H1 (cell line): ENCODE measurements at regions not wholly inside any gene's neighbourhood (a gene's known extent, or its start where the extent isn't known, plus 50 kb on each side); places are given as distances from the start of the nearest gene placed in this dataset.

ENCODE experiments used
- CTCF ChIA-PET: fragments of 300-600 bp; sonication (Branson Sonifier 250); formaldehyde crosslinking; loops from one replicate; lab custom pipeline; 2021; ENCODE audit not compliant: partially characterized antibody; lab: Charles Lee
- POLR2A ChIA-PET: fragments of 300-600 bp; sonication (Branson Sonifier 250); formaldehyde crosslinking; loops from one replicate; lab custom pipeline; 2021; ENCODE audit warnings: inconsistent platforms; ENCODE audit not compliant: partially characterized antibody; lab: Charles Lee
- DNase-seq, 2 experiments: peaks; one replicate each; pipeline versions ENCODE4 v3.0.0 to v3.0.0-alpha.2; 2010 to 2022; ENCODE audit warnings: low spot score in 2 of 2, low read depth in 1 of 2, mixed read lengths in 1 of 2
- FAIRE-seq: peaks from 2 replicates; lab custom pipeline; 2011; peaks lifted over from hg19 to GRCh38; lab: Jason Lieb, UNC
- H2AFZ ChIP-seq: 2 replicates; pipeline ENCODE4 v1.8.1; 2012; ENCODE audit warnings: low read length, inconsistent platforms
- H2AK5ac ChIP-seq: 2 replicates; pipeline ENCODE4 v1.6.1; 2013; ENCODE audit warnings: low read depth, low read length
- H2BK120ac ChIP-seq: replicated peaks from 2 replicates; pipeline ENCODE3; 2013; ENCODE audit warnings: low read depth, low read length, inconsistent platforms
- H2BK12ac ChIP-seq: 2 replicates; pipeline ENCODE4 v1.6.1; 2013; ENCODE audit warnings: low read depth, low read length
- H2BK15ac ChIP-seq: 2 replicates; pipeline ENCODE4 v1.6.1; 2013; ENCODE audit warnings: low read length
- H2BK20ac ChIP-seq: 2 replicates; pipeline ENCODE4 v1.6.1; 2013; ENCODE audit warnings: low read length
- H2BK5ac ChIP-seq: 2 replicates; pipeline ENCODE4 v1.6.1; 2013; ENCODE audit warnings: low read depth, low read length
- H3K14ac ChIP-seq: 2 replicates; pipeline ENCODE4 v1.6.1; 2013; ENCODE audit warnings: inconsistent platforms; ENCODE audit not compliant: insufficient read length
- H3K18ac ChIP-seq: 2 replicates; pipeline ENCODE4 v1.6.1; 2013; ENCODE audit warnings: low read length; ENCODE audit errors: extremely low read depth
- H3K23ac ChIP-seq: 2 replicates; pipeline ENCODE4 v1.6.1; 2013; ENCODE audit warnings: inconsistent platforms; ENCODE audit not compliant: insufficient read length
- H3K23me2 ChIP-seq: 2 replicates; pipeline ENCODE4 v1.6.1; 2013; ENCODE audit warnings: low read depth, low read length
- H3K27ac ChIP-seq: 2 replicates; pipeline ENCODE4 v1.6.1; 2011; ENCODE audit warnings: low read depth, low read length, inconsistent platforms
- H3K27me3 ChIP-seq, 4 experiments: replicated peaks in 1 of 4; 1 replicate in 1 of 4; 2 replicates in 3 of 4; pipeline versions ENCODE4 v1.6.1 to v1.8.1; 2011 to 2013; ENCODE audit warnings: low read length in 3 of 4, mild to moderate bottlenecking in 3 of 4, inconsistent platforms in 2 of 4, mixed read lengths in 2 of 4, moderate library complexity in 1 of 4; ENCODE audit not compliant: control insufficient read depth in 3 of 4, insufficient read depth in 3 of 4; ENCODE audit errors: extremely low read depth in 1 of 4
- H3K36me3 ChIP-seq, 4 experiments: 2 replicates each; pipeline versions ENCODE4 v1.6.1 to v1.8.1; 2011 to 2013; ENCODE audit warnings: mild to moderate bottlenecking in 4 of 4, low read length in 3 of 4, moderate library complexity in 2 of 4, control low read depth in 1 of 4, inconsistent platforms in 1 of 4; ENCODE audit not compliant: insufficient read depth in 4 of 4, control insufficient read depth in 2 of 4
- H3K4ac ChIP-seq: replicated peaks from 2 replicates; pipeline ENCODE3; 2013; ENCODE audit warnings: low read length, low read depth, mixed read lengths, inconsistent platforms; ENCODE audit not compliant: insufficient read length
- H3K4me1 ChIP-seq, 4 experiments: replicated peaks in 1 of 4; 1 replicate in 1 of 4; 2 replicates in 3 of 4; pipeline versions ENCODE4 v1.6.1 to v1.8.1; 2011 to 2013; ENCODE audit warnings: low read length in 3 of 4, inconsistent platforms in 2 of 4, mixed read lengths in 1 of 4; ENCODE audit not compliant: insufficient read depth in 4 of 4, control insufficient read depth in 3 of 4
- H3K4me2 ChIP-seq, 2 experiments: 2 replicates each; pipeline versions ENCODE4 v1.6.1 to v1.8.1; 2011 to 2013; ENCODE audit warnings: low read depth in 2 of 2, low read length in 2 of 2, control low read depth in 1 of 2, inconsistent platforms in 1 of 2, mild to moderate bottlenecking in 1 of 2; ENCODE audit not compliant: insufficient read depth in 1 of 2
- H3K4me3 ChIP-seq, 4 experiments: fragments of 200-600, 300-600 bp in 1 of 4; sonication (generic), shearing (Covaris generic), sonication (Bioruptor Twin) in 1 of 4; 2 replicates each; pipeline versions ENCODE4 v1.5.1 to v1.8.1; 2011 to 2016; ENCODE audit warnings: low read length in 4 of 4, low read depth in 3 of 4, control low read depth in 2 of 4, inconsistent platforms in 2 of 4, mild to moderate bottlenecking in 2 of 4, mixed read lengths in 1 of 4, moderate library complexity in 1 of 4; ENCODE audit not compliant: insufficient read depth in 2 of 4; ENCODE audit errors: extremely low read depth in 1 of 4
- H3K56ac ChIP-seq: replicated peaks from 2 replicates; pipeline ENCODE3; 2013; ENCODE audit warnings: low read depth, mild to moderate bottlenecking, mixed read lengths, low read length, inconsistent platforms; ENCODE audit not compliant: insufficient read length
- H3K79me1 ChIP-seq: 2 replicates; pipeline ENCODE4 v1.6.1; 2013; ENCODE audit warnings: low read depth, low read length, control low read depth
- H3K79me2 ChIP-seq, 2 experiments: 2 replicates each; pipeline versions ENCODE4 v1.6.1 to v1.8.1; 2012 to 2013; ENCODE audit warnings: low read length in 2 of 2, mild to moderate bottlenecking in 2 of 2, inconsistent platforms in 1 of 2; ENCODE audit not compliant: insufficient read depth in 2 of 2, control insufficient read depth in 1 of 2
- H3K9ac ChIP-seq, 4 experiments: replicated peaks in 1 of 4; 1 replicate in 1 of 4; 2 replicates in 3 of 4; pipeline versions ENCODE4 v1.6.1 to v1.8.1; 2011 to 2013; ENCODE audit warnings: low read depth in 3 of 4, low read length in 3 of 4, control low read depth in 2 of 4, mild to moderate bottlenecking in 2 of 4, moderate library complexity in 2 of 4, inconsistent platforms in 1 of 4; ENCODE audit errors: extremely low read depth in 1 of 4
- H3K9me3 ChIP-seq, 2 experiments: 2 replicates each; pipeline versions ENCODE4 v1.6.1 to v1.8.1; 2012 to 2013; ENCODE audit warnings: mild to moderate bottlenecking in 2 of 2, moderate library complexity in 2 of 2, control low read depth in 1 of 2, inconsistent platforms in 1 of 2, low read depth in 1 of 2, low read length in 1 of 2, mixed read lengths in 1 of 2; ENCODE audit not compliant: insufficient read depth in 2 of 2
- H4K20me1 ChIP-seq, 2 experiments: replicated peaks in 1 of 2; 2 replicates each; pipeline versions ENCODE3 to v1.8.1; 2011 to 2013; ENCODE audit warnings: inconsistent platforms in 2 of 2, low read length in 2 of 2, mild to moderate bottlenecking in 1 of 2; ENCODE audit not compliant: insufficient read depth in 2 of 2, control insufficient read depth in 1 of 2
- H4K5ac ChIP-seq: 2 replicates; pipeline ENCODE4 v1.6.1; 2013; ENCODE audit warnings: low read length, low read depth, mixed read lengths, inconsistent platforms; ENCODE audit not compliant: insufficient read length
- H4K8ac ChIP-seq: 2 replicates; pipeline ENCODE4 v1.8.0; 2013; ENCODE audit warnings: mild to moderate bottlenecking, moderate library complexity, low read length, inconsistent platforms; ENCODE audit not compliant: insufficient read depth; ENCODE audit errors: extremely low read depth
- H4K91ac ChIP-seq: replicated peaks from 2 replicates; pipeline ENCODE3; 2013; ENCODE audit warnings: low read length, mixed read lengths, inconsistent platforms; ENCODE audit not compliant: insufficient read length
- CBX8 ChIP-seq: fragments of 300-800, 300-1000 bp; sonication (generic); IDR thresholded peaks from 2 replicates; pipeline ENCODE4 v1.7.1; 2016; ENCODE audit warnings: low read depth, low read length, borderline replicate concordance
- EZH2 ChIP-seq: fragments of 200-600 bp; sonication (generic); IDR thresholded peaks from 2 replicates; pipeline ENCODE4 v1.7.1; 2012; ENCODE audit warnings: low read depth, mild to moderate bottlenecking, moderate library complexity, low read length, inconsistent platforms; ENCODE audit not compliant: severe bottlenecking
- GTF2F1 ChIP-seq: IDR thresholded peaks from 2 replicates; pipeline ENCODE4 v1.6.1; 2012; ENCODE audit warnings: low read depth, low read length, improper control_type of control experiment, borderline replicate concordance
- WGBS, 2 experiments: shearing (Covaris generic) in 1 of 2; methylation state at CpG; one replicate each; pipeline versions ENCODE4 v1.1.6 to v1.1.7; 2013 to 2015; ENCODE audit warnings: low lambda C conversion rate in 2 of 2, mixed read lengths in 2 of 2, inconsistent platforms in 1 of 2, low coverage in 1 of 2, missing lambda C conversion rate in 1 of 2; ENCODE audit not compliant: insufficient replicate concordance in 2 of 2, insufficient coverage in 1 of 2, insufficient read length in 1 of 2; ENCODE audit errors: extremely low coverage in 1 of 2, missing lambda C conversion rate in 1 of 2; 5-methylcytosine and 5-hydroxymethylcytosine counted together

GRCh38 chr5:107321906-107322305 lies 348.8 kb downstream of the EFNA5 start:
- H4K20me1 ChIP-seq: no peaks in the 10 kb centered on the region
- no peak overlapping the region for H3K4me3 ChIP-seq
- H3K36me3 ChIP-seq: no peaks in the 10 kb centered on the region
- no peak overlapping the region for H2BK20ac ChIP-seq
- H4K5ac ChIP-seq: no peak overlapping the region
- H3K56ac ChIP-seq: no peak overlapping the region
- H2BK12ac ChIP-seq: no peak overlapping the region
- no peaks in the 10 kb centered on the region for H3K9me3 ChIP-seq
- H3K4ac ChIP-seq: no peak overlapping the region
- no peak overlapping the region for H3K9ac ChIP-seq
- WGBS, 2 experiments: 77% methylated on average over 1 of the region's 1 CpG; no CpG with 5 or more reads in 1 of the 2 experiments
- H3K14ac ChIP-seq: no peak overlapping the region
- H3K4me1 ChIP-seq: no peaks in the 10 kb centered on the region
- no peak overlapping the region for H2BK120ac ChIP-seq
- H2BK5ac ChIP-seq: no peak overlapping the region
- H2AK5ac ChIP-seq: no peak overlapping the region
- no peak for DNase-seq
- no peak overlapping the region for H2AFZ ChIP-seq
- H2BK15ac ChIP-seq: no peak overlapping the region
- no peaks in the 10 kb centered on the region for H3K79me1 ChIP-seq
- no peak overlapping the region for H3K23ac ChIP-seq
- H4K8ac ChIP-seq: no peak overlapping the region
- CTCF ChIA-PET: interaction anchor here (1.1 kb wide), 1 partner anchor 17 kb away, joined by 3 read pairs; no protein-coding TSS in a partner anchor
- H3K79me2 ChIP-seq: no peaks in the 10 kb centered on the region
- no peak overlapping the region for H4K91ac ChIP-seq
- H3K27ac ChIP-seq: no peak overlapping the region
- peaks cover 0 to 1% (median 0%) of the 10 kb centered on the region in 4 experiments; a peak in 1 of 7 replicates for H3K27me3 ChIP-seq
- FAIRE-seq: no peak
- TF ChIP-seq GTF2F1: no peak
- TF ChIP-seq CBX8: no peak
- TF ChIP-seq EZH2: no peak
- TF ChIP-seq, all 59 proteins: peak for 0
- H3K23me2 ChIP-seq: no peaks in the 10 kb centered on the region
- POLR2A ChIA-PET: no interaction called here
- no peak overlapping the region for H3K18ac ChIP-seq
- no peak overlapping the region for H3K4me2 ChIP-seq
